Thoracic aorta (tissue), 2 donors: ENCODE measurements at regions not wholly inside any gene's neighbourhood (a gene's known extent, or its start where the extent isn't known, plus 50 kb on each side); places are given as distances from the start of the nearest gene placed in this dataset.
A peak's percentile ranks its signal among the peaks of the same experiment; 100 is the strongest.
"Not testable (repeated sequence)": the region's sequence is repeated elsewhere in the genome, so short reads cannot be mapped to it uniquely, and the experiment has no call there.

Source experiments
- ATAC-seq: fragments of 150-250 bp; one replicate; pipeline ENCODE4 v1.8.0; 2017; ENCODE audit warnings: low read depth; ENCODE audit not compliant: insufficient number of reproducible peaks, low FRiP score
- DNase-seq: peaks from one replicate; pipeline ENCODE4 v3.0.0-alpha.2; 2020; ENCODE audit warnings: low spot score
- H3K27ac ChIP-seq, 2 donors: fragments of 200-600 bp; sonication (generic); 1 replicate in 1 of 2; 2 replicates in 1 of 2; pipeline ENCODE4 v1.5.1; 2016; ENCODE audit warnings: mild to moderate bottlenecking in 2 of 2, moderate library complexity in 2 of 2
- H3K27me3 ChIP-seq: fragments of 200-600 bp; sonication (generic); replicated peaks from 2 replicates; pipeline ENCODE4 v1.6.0; 2016; ENCODE audit warnings: mild to moderate bottlenecking; ENCODE audit not compliant: insufficient read depth
- H3K36me3 ChIP-seq: fragments of 200-600 bp; sonication (generic); one replicate; pipeline ENCODE4 v1.5.1; 2016
- H3K4me1 ChIP-seq, 2 donors: fragments of 200-600 bp; sonication (generic); 1 replicate in 1 of 2; 2 replicates in 1 of 2; pipeline versions ENCODE4 v1.5.1 to v1.6.0; 2016; ENCODE audit warnings: low read depth in 2 of 2, mild to moderate bottlenecking in 1 of 2; ENCODE audit not compliant: control insufficient read depth in 1 of 2
- H3K4me3 ChIP-seq: fragments of 200-600 bp; sonication (generic); 2 replicates; pipeline ENCODE4 v1.5.1; 2016; ENCODE audit warnings: mild to moderate bottlenecking
- H3K9me3 ChIP-seq: fragments of 200-600 bp; sonication (generic); 2 replicates; pipeline ENCODE4 v1.5.1; 2016
- TF ChIP-seq, protein P1 (sequence below): fragments of 200-600 bp; sonication (generic); IDR thresholded peaks from one replicate; pipeline ENCODE4 v1.5.1; 2019; ENCODE audit warnings: antibody characterized with exemption

DNA sequence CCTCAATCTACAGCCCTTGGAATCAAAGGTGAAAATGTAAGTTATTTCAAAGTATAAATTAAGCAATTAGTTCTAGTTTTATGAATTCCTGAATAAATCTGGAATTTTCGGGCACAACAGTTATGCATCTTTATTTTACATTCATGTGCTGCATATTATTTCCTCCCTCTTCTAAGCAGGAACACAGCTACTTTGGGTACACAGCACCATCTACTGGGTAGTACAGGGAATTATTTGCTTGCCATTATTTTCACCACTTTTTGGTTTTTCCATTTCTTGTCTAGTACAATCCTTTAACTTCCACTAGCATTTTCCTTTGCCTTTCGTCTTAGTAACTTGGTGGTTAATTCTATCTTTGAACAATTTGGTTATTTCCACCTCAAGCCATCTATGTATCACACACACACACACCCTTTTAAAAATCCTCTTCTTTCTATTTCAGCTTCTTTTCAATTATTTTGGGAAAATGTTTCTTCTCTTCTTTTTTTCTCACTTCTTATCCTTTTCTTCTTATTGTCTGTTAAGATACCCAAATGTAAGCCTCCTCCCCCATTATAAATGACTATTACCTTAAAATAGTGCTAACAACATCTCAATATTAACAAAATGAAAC, 451.0 kb downstream of the MFSD1 start:
- TF ChIP-seq, protein P1, sequence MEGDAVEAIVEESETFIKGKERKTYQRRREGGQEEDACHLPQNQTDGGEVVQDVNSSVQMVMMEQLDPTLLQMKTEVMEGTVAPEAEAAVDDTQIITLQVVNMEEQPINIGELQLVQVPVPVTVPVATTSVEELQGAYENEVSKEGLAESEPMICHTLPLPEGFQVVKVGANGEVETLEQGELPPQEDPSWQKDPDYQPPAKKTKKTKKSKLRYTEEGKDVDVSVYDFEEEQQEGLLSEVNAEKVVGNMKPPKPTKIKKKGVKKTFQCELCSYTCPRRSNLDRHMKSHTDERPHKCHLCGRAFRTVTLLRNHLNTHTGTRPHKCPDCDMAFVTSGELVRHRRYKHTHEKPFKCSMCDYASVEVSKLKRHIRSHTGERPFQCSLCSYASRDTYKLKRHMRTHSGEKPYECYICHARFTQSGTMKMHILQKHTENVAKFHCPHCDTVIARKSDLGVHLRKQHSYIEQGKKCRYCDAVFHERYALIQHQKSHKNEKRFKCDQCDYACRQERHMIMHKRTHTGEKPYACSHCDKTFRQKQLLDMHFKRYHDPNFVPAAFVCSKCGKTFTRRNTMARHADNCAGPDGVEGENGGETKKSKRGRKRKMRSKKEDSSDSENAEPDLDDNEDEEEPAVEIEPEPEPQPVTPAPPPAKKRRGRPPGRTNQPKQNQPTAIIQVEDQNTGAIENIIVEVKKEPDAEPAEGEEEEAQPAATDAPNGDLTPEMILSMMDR: no peak
- Histone ChIP-seq H3K4me3 (no peak overlapping the region), H3K27me3 (no peaks in the 10 kb centered on the region), H3K4me1 (no peaks in the 10 kb centered on the region), H3K36me3 (no peaks in the 10 kb centered on the region), H3K9me3 (peaks cover 7% of the 10 kb centered on the region), H3K27ac (no peak overlapping the region)
- no peak for ATAC-seq
- no peak for DNase-seq

DNA sequence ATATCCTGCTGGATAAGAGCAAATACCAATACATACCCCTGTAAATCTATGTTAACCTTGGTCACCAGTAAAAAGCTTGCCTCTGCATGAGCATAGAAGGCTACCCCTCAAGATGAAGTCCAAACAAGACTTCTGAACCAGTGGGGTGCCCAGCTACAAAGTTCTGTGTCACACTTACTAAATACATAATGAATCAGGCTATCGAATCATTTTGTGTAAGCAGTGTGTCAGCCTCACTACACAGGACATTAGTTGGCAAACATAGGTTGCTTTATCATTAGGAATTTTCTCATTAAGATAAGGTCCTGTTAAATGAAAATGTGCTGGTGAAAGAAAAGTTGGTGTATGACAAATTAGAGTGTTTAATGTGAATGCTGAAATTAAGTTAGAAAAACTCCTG, 452.0 kb downstream of the MFSD1 start:
- H3K4me1 ChIP-seq: no peaks in the 10 kb centered on the region
- DNase-seq (no peak), ATAC-seq (no peak)
- H3K27ac ChIP-seq: no peak overlapping the region
- H3K4me3 ChIP-seq: no peak overlapping the region
- H3K36me3 ChIP-seq: no peaks in the 10 kb centered on the region
- H3K27me3 ChIP-seq: no peaks in the 10 kb centered on the region
- peaks cover 7% of the 10 kb centered on the region for H3K9me3 ChIP-seq
- TF ChIP-seq, protein P1: no peak

DNA sequence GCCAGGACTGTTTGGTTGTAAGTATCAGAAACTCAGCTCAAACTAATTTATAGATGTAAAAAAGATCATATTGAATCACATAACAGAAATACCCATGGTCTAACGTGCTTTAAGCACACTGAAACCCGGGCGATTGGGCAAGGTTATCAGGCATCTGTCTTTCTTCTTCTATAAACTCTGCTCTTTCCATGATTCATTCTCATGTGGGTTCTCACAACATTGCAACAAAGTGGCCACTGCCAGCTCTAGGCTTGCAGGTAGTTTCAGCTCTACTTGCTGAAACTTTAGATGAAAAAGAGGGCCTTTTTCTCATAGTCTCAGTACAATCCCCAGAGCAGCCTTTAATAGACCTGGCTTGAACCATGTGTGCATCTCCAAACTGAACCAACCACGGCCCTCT, 456.1 kb downstream of the MFSD1 start:
- H3K27ac ChIP-seq: no peak overlapping the region
- TF ChIP-seq, protein P1: no peak
- no peak overlapping the region for H3K4me3 ChIP-seq
- H3K4me1 ChIP-seq: no peaks in the 10 kb centered on the region
- H3K27me3 ChIP-seq: no peaks in the 10 kb centered on the region
- no peaks in the 10 kb centered on the region for H3K36me3 ChIP-seq
- peaks cover 2% of the 10 kb centered on the region for H3K9me3 ChIP-seq
- DNase-seq: no peak
- ATAC-seq: no peak

DNA sequence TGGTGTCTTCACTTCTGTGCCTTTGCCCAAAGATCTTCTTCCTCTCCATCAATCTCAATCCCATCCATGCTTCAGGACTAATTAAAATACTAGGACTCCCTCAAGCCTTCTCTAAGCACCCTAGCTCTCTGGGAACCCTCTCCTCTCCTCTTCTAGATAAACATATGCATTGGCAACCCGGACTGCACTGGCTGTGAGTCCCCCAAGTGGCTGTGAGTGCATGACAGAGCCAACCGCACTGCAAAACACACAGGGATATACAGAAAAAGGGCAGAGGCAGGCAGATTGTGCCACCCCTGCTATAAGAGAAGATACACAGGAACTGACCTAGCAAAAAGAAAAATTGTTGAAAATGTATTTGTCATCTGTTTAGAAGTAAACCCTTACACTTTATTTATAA, 457.1 kb downstream of the MFSD1 start:
- no peak overlapping the region for H3K4me3 ChIP-seq
- H3K36me3 ChIP-seq: no peaks in the 10 kb centered on the region
- H3K27me3 ChIP-seq: no peaks in the 10 kb centered on the region
- H3K4me1 ChIP-seq: no peaks in the 10 kb centered on the region
- H3K9me3 ChIP-seq: no peaks in the 10 kb centered on the region
- TF ChIP-seq, protein P1: no peak
- ATAC-seq: no peak
- H3K27ac ChIP-seq: no peak overlapping the region
- DNase-seq: no peak

DNA sequence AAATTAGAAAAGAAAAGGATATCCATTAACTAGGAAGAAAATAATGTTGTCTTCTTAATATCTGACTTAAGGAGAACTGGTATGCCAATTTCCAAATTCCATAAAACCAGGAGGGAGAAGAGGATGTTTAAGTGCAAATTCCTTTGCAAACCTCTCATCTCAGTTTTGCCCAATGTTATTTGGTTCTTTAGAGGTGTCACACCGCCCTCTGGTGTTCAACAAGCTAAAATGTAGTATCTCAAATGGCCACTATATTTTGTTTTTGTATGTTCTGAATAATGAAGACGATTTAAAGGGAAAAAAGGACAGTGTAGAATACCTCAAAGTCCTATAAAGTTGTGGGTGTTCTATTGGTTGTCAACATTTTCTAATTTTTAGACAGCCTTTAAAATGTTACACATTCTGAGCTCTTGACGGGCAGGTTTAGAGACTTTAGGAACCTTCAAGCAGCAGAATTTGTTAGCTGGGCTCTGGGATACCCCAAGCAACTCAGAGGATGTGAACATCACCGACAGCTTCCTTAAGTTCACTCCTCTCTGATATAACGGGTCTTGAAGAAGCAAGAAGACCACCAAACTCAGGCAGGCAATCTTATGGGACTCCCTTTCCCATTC, 458.3 kb downstream of the MFSD1 start:
- no peaks in the 10 kb centered on the region for H3K4me1 ChIP-seq
- no peak overlapping the region for H3K27ac ChIP-seq
- DNase-seq (no peak), ATAC-seq (no peak)
- TF ChIP-seq, protein P1: peak; percentile 55
- H3K36me3 ChIP-seq: no peaks in the 10 kb centered on the region
- H3K27me3 ChIP-seq: no peaks in the 10 kb centered on the region
- no peak overlapping the region for H3K4me3 ChIP-seq
- no peaks in the 10 kb centered on the region for H3K9me3 ChIP-seq

DNA sequence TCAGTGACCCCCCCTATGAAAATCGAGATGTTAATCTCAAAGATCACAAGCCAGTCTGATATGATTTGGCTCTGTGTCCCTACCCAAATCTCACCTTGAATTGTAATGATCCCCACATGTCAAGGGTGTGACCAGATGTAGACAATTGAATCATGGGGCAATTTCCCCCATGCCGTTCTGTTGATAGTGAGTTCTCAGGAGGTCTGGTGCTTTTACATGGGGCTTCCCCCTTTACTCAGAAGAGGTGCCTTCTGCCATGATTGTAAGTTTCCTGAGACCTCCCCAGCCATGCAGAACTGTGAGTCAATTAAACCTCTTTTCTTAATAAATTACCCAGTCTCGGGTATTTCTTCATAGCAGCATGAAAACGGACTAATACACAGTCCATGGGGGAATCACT, 459.5 kb downstream of the MFSD1 start:
- not testable (repeated sequence) for H3K27me3 ChIP-seq

More for the DNA sequence above, 459.5 kb downstream of the MFSD1 start:
- not testable (repeated sequence) for H3K9me3 ChIP-seq, ATAC-seq, H3K4me1 ChIP-seq, H3K4me3 ChIP-seq, H3K36me3 ChIP-seq, H3K27ac ChIP-seq, DNase-seq
